ENCODE measurements at regions not wholly inside any gene's neighbourhood (a gene's known extent, or its start where the extent isn't known, plus 50 kb on each side); places are given as distances from the start of the nearest gene placed in this dataset.
A peak's percentile ranks its signal among the peaks of the same experiment; 100 is the strongest.
"Not testable (repeated sequence)": the region's sequence is repeated elsewhere in the genome, so short reads cannot be mapped to it uniquely, and the experiment has no call there.

DNA sequence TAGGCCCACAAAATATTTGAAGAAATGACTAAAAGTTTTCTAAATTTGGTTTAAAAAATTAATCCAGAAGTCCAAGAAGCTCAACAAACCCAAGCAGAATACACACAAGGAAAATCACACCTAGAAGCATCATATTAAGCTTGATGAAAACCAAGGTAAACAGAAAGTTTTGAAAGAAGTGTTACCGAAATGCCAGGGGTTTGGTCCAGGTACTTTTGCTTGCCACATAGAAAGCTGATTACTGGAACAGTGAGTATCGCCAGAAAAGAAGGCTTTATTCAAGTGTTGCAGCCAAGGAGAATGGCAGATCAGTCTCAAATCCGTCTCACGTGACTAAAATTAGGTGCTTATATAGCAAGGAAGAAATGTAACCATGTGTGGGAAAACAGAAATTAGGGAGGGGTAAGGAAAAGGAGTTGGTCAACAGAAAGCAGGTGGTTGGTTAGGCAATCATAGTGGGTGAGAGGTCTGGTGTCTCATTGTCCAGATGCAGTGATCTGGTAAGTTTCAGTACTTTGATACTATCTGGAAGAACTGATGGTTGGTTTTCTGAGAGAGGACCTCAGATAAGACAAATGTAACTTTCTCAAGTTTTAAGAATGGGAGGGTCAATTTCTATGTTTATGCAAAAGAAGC is 96.9 kb upstream of the MYRIP start:
- Histone ChIP-seq H3K9me3 (no peaks in the 10 kb centered on the region), H3K27me3 (no peaks in the 10 kb centered on the region), H3K4me1 (no peaks in the 10 kb centered on the region), H3K4me3 (ENCODE audit: low read depth, low read length) (no peak overlapping the region), H3K36me3 (no peaks in the 10 kb centered on the region)
- TF ChIP-seq, protein P1, sequence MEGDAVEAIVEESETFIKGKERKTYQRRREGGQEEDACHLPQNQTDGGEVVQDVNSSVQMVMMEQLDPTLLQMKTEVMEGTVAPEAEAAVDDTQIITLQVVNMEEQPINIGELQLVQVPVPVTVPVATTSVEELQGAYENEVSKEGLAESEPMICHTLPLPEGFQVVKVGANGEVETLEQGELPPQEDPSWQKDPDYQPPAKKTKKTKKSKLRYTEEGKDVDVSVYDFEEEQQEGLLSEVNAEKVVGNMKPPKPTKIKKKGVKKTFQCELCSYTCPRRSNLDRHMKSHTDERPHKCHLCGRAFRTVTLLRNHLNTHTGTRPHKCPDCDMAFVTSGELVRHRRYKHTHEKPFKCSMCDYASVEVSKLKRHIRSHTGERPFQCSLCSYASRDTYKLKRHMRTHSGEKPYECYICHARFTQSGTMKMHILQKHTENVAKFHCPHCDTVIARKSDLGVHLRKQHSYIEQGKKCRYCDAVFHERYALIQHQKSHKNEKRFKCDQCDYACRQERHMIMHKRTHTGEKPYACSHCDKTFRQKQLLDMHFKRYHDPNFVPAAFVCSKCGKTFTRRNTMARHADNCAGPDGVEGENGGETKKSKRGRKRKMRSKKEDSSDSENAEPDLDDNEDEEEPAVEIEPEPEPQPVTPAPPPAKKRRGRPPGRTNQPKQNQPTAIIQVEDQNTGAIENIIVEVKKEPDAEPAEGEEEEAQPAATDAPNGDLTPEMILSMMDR (IDR thresholded peaks at IDR 0.05; ENCODE audit: low read depth, low read length), result no peak
- DNase-seq, result no peak

DNA sequence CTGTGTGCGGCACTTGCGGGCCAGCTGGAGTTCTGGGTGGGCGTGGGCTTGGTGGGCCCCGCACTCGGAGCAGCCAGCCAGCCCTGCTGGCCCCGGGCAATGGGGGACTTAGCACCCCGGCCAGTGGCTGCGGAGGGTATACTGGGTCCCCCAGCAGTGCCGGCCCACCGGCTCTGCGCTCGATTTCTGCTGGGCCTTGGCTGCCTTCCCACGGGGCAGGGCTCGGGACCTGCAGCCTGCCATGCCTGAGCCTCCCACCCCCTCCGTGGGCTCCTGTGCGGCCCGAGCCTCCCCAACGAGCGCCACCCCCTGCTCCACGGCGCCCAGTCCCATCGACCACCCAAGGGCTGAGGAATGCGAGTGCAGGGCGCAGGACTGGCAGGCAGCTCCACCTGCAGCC is 96.1 kb upstream of the MYRIP start:
- not testable (repeated sequence) for DNase-seq; H3K27me3 ChIP-seq; H3K4me3 ChIP-seq (ENCODE audit: low read depth, low read length); H3K4me1 ChIP-seq; H3K36me3 ChIP-seq; H3K9me3 ChIP-seq

DNA sequence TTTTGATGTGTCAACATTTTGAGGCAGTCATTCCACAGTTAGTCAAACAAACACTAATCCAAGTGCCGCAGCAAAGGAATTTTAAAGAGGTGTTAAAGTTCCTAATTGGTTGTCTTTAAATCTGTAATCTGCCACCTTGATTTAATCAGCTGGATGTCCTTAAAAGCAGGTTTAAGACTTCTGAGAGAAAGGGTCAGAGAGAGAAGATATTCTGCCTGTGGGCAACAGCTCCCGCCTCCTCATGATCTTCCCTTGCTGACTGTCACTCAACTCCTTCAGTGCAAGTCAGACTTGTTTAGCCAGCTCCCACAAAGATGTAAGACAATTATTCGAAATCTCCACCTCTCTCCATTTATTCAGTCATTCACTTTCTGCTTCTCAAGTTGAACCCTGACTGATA is 92.6 kb upstream of the MYRIP start:
- Histone ChIP-seq H3K27me3 (no peaks in the 10 kb centered on the region), H3K36me3 (no peaks in the 10 kb centered on the region), H3K4me3 (ENCODE audit: low read depth, low read length) (no peak overlapping the region), H3K9me3 (no peaks in the 10 kb centered on the region), H3K4me1 (no peaks in the 10 kb centered on the region)
- TF ChIP-seq, protein P1 (IDR thresholded peaks at IDR 0.05; ENCODE audit: low read depth, low read length), result no peak
- no peak for DNase-seq

DNA sequence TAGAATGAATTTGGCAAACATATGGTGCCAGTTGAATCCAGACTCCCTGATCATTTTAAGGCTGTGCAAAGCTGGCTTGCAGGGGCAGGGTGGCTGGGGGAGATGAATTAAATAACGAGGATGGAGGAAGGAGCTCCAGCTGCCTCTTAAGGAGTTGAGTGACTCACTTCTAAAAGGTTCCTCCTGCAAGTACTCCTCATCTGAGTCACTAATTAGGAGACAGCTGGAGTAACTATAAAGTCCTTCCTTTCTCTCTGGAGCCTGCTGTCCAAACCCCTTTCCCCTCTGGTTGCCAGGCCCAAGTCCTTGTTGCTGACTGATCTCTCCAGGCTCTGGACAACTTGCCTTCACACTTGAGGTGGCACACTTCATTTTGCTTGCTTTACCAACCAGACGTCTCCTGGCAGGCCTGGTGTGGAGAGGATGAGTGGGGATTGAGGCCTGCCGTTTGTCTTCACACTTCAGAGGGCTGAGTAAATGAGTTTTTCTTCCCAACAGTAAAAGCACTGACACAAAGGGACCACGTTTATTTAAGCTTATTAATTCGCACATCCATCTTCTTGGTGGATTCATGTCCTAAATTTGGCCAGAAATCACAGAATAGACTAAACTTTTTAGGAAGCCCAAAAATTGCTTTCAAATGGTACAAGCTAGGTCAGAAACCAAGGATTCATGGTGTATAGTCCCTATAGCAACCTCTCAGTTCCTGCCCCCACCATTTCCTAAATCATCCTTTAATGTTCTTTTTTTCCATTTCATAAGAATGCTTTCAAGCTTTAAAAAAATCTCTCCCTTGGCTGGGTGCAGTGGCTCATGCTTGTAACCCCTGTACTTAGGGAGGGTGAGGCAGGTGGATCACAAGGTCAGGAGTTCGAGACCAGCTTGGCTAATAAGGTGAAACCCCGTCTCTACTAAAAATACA is 90.5 kb upstream of the MYRIP start:
- no peaks in the 10 kb centered on the region for H3K9me3 ChIP-seq
- no peaks in the 10 kb centered on the region for H3K27me3 ChIP-seq
- TF ChIP-seq, protein P1 (IDR thresholded peaks at IDR 0.05; ENCODE audit: low read depth, low read length), result no peak
- peak; percentile 4 for DNase-seq
- no peaks in the 10 kb centered on the region for H3K4me1 ChIP-seq
- H3K4me3 ChIP-seq (ENCODE audit: low read depth, low read length), result no peak overlapping the region
- H3K36me3 ChIP-seq, result no peaks in the 10 kb centered on the region

DNA sequence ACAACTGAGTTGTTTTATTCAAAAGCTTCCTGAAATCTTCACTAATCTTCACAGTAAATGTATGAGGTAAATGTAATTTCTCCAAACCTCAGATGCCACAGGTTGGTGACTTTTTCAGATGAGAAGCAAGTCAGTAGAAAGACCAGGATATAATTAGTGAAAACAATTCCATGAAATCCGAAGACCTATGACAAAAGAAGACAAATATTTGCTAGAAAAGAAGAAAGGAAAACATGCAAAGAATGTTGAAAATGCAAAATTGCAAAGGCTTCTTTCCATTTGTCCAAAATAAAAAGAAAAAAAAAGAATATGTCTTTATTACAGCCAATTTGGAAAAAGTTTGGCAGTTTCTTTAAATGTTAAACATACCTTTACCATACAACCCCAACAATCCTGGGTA is 88.3 kb upstream of the MYRIP start:
- peaks cover 3% of the 10 kb centered on the region for H3K4me1 ChIP-seq
- H3K27me3 ChIP-seq, result no peaks in the 10 kb centered on the region
- TF ChIP-seq, protein P1 (IDR thresholded peaks at IDR 0.05; ENCODE audit: low read depth, low read length), result no peak
- H3K4me3 ChIP-seq (ENCODE audit: low read depth, low read length), result no peak overlapping the region
- H3K9me3 ChIP-seq, result no peaks in the 10 kb centered on the region
- no peak for DNase-seq
- H3K36me3 ChIP-seq, result no peaks in the 10 kb centered on the region

DNA sequence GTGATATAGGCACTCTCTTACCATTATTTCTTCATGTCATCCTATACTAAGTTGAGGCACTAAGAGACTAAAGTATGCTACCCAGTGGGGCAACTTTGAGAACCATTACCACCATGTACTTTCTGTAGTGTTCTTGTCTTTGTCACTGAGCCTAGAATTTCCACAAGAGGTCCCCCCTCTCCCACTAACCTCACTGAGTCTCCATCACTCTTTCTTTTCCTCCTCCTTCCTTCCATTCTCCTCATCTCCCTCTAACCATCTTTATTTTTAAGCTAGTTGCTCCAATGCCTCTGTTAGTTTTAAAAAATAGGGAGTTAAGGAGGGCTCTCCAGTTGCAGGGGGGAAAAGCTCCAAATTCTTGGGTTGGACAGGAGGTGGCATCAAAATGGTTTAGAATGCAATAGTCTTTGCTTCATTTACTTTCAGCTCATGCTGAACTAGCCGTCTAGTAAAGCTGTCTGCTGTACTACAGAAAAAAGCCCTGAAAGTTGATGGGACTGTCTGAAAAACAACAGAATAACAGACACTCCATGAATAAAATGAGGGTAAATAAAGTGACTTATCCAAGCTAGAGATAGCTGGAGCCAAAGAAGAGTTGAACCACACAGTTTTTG is 85.1 kb upstream of the MYRIP start:
- peaks cover 3% of the 10 kb centered on the region for H3K4me1 ChIP-seq
- H3K4me3 ChIP-seq (ENCODE audit: low read depth, low read length), result no peak overlapping the region
- H3K36me3 ChIP-seq, result no peaks in the 10 kb centered on the region
- peak; percentile 6 for DNase-seq
- TF ChIP-seq, protein P1 (IDR thresholded peaks at IDR 0.05; ENCODE audit: low read depth, low read length), result peak; percentile 71
- H3K9me3 ChIP-seq, result no peaks in the 10 kb centered on the region
- H3K27me3 ChIP-seq, result no peaks in the 10 kb centered on the region
